Thyroid gland (tissue), 4 donors: ENCODE measurements at regions not wholly inside any gene's neighbourhood (a gene's known extent, or its start where the extent isn't known, plus 50 kb on each side); places are given as distances from the start of the nearest gene placed in this dataset.

Experiments
- CTCF ChIP-seq, 6 experiments: fragments of 200-600 bp in 3 of 6; fragments of 450-650 bp in 3 of 6; sonication (generic) in 3 of 6; IDR thresholded peaks; one replicate each; pipeline ENCODE4 v1.5.1; 2016 to 2019; ENCODE audit warnings: antibody characterized with exemption in 6 of 6, mild to moderate bottlenecking in 2 of 6, inconsistent platforms in 1 of 6, moderate library complexity in 1 of 6
- POLR2A ChIP-seq, 2 donors: fragments of 450-650 bp; IDR thresholded peaks; one replicate each; pipeline ENCODE4 v1.6.1; 2017; ENCODE audit warnings: antibody characterized with exemption in 2 of 2, mild to moderate bottlenecking in 2 of 2, moderate library complexity in 1 of 2

- TF ChIP-seq CTCF (IDR thresholded peaks at IDR 0.05) = no peak
- no peak for TF ChIP-seq POLR2A (IDR thresholded peaks at IDR 0.05)
Observed at GRCh38 chr7:94250987-94251386, 143.7 kb upstream of the COL1A2 start.
